ENCODE measurements at regions not wholly inside any gene's neighbourhood (a gene's known extent, or its start where the extent isn't known, plus 50 kb on each side); places are given as distances from the start of the nearest gene placed in this dataset.

DNA sequence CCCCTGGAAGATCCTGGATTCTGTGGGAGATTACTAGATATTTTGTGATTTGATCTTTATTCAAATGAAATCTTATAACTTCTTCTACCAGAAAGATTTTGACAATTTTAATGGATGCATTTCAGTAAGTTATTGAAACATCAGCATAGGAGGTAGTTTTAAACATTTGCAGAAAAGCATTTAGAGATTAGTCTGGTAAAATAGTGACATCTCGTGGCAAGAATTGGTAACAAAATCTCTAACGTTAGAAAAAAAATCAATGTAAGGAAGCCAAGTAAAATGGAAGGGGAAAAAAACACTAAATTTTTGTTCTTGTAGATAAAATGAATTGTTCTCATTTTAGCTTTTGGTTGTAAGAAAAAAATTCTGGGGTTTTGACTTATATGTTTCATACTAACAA is 73.3 kb downstream of the TASL start:
- DNase-seq = peak in 1 of 51 donors; percentile 0

DNA sequence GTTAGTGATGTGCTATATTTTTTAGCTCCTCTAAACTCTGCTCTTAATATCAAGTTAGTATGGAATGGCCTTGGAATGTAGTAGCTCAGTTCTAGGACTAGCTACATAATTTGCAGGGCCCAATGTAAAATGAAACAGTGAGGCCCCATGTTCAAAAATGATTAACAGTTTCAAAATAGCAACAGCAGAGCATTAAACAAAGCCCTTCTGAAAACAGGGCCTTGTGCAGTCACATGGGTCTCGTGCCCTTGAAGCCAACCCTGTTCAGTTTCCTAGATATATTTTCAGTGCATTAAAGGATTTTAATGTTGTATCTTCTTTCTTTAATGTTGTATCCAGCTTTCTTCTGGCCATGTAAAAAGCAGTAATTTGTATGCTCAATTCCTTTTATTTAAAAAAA is 82.1 kb downstream of the TASL start:
- DNase-seq = no peak

DNA sequence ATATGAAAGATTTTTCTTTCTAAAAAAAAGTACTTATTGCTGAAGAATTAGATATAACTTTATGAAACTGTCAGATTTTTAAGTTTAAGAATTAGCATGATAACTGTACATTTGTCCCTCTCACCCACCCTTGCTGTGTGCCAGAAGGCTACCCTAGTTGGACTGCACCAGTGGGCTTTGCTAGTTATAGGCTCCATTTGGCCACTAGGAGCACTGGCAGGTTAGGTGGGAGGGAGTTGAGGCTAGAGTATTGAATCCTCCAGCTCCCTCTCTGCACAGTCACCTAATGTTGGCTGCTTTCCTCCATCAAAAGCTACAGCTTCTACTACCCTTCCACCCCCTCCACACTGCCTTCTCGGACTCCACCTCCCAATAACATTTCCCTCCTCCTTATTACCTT is 84.2 kb downstream of the TASL start:
- DNase-seq = no peak

DNA sequence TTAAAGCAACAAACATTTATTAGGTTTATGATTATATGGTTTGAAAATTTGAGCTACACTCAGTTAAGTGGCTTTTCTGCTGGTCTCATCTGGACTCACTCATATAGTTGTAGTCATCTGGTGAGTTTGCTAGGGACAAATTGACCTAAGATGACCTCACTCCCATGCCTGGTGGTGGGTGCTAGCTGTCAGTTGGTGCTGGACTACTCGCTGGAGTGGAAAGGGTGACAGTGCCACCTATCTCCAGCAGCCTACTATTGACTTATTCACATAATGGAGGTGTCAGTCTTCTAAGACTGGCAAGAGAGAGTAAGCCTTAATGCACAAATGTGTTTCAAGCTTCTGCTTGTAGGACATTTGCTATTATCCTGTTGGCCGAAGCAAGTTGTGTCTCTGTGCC is 88.2 kb downstream of the TASL start:
- DNase-seq = no peak

DNA sequence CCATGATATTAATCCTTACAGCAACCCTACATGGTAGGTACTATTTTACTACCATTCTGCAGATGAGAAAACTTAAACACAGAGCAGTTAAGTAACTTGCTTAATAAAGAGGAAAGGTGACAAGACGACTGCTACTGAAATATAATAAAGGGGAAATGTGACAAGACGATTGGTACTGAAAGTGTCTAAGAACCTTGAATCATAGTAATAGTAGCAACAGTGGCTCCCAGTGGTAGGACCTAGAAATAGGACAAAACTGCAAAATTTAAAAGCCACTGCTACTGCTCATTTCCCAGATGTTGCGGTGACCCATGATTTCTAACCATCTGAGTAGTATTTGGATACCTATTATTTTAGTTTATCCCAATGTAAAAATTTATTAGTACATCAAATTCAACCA is 89.5 kb downstream of the TASL start:
- DNase-seq = no peak

DNA sequence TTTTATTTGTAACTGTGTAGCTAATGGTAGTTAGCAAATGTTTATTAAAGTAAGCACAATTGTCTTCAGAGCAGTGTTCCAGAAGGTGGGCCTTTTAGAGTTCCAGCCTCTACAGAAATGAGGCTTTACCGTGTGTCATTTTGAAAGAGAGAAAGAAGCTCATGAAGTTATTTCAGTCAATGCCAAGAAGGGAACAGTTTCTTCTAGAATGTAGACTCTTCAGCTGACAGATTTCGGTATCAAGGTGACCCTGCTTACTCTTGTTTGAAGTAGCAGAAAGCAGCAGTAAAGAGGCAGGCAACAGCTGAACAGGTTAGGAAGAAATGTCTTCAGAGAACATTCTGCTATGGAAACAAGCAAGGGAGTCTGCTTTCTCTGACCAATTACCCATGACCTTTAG is 93.6 kb downstream of the TASL start:
- no peak for DNase-seq

DNA sequence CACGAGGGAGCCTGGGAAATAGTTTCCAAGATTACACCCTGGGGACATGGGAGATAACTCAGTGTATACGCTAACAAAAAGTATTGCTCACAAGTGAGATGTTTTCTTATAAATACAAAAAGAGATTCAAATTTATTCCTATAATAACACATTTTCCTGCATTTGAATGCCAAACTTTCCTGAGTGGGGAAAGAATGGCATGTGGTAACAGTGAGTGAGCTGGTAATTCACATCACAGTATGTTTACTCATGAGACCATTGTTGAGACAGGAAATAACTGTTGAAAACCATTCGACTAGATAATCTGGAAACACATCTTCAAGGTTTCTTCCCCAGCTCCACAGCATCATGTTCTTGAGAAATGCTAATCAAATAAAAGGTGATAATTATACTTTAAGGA is 109.1 kb downstream of the TASL start:
- DNase-seq = no peak
